AG09309 (cell line): ENCODE measurements at regions not wholly inside any gene's neighbourhood (a gene's known extent, or its start where the extent isn't known, plus 50 kb on each side); places are given as distances from the start of the nearest gene placed in this dataset.
"Not testable (repeated sequence)": the region's sequence is repeated elsewhere in the genome, so short reads cannot be mapped to it uniquely, and the experiment has no call there.

Experiments
- DNase-seq: peaks from one replicate; pipeline ENCODE4 v3.0.0-alpha.2; 2010; ENCODE audit warnings: low read depth
- H3K4me3 ChIP-seq: 2 replicates; pipeline ENCODE4 v1.5.1; 2011; ENCODE audit warnings: mild to moderate bottlenecking, low read depth, low read length, moderate library complexity; ENCODE audit not compliant: control insufficient read depth
- CTCF ChIP-seq: IDR thresholded peaks from 2 replicates; pipeline ENCODE4 v1.5.1; 2011; ENCODE audit warnings: mild to moderate bottlenecking, low read depth, low read length, inconsistent platforms; ENCODE audit not compliant: insufficient read depth, control insufficient read depth; ENCODE audit errors: missing control alignments

GRCh38 chr4:127486248-127486647, 146.5 kb upstream of the INTU start:
- H3K4me3 ChIP-seq: no peak overlapping the region
- TF ChIP-seq CTCF: no peak
- no peak for DNase-seq

- no peak for DNase-seq
- no peak overlapping the region for H3K4me3 ChIP-seq
- no peak for TF ChIP-seq CTCF
These were observed 141.2 kb upstream of the INTU start for GRCh38 chr4:127491571-127491970.

- DNase-seq, H3K4me3 ChIP-seq: not testable (repeated sequence)
These were observed 135.9 kb upstream of the INTU start for GRCh38 chr4:127496875-127497274.

GRCh38 chr4:127498366-127498765, 134.4 kb upstream of the INTU start:
- TF ChIP-seq CTCF: no peak
- no peak overlapping the region for H3K4me3 ChIP-seq
- DNase-seq: no peak

GRCh38 chr4:127500242-127500641, 132.5 kb upstream of the INTU start:
- TF ChIP-seq CTCF: no peak
- no peak for DNase-seq
- H3K4me3 ChIP-seq: no peak overlapping the region

- DNase-seq: no peak
- no peak overlapping the region for H3K4me3 ChIP-seq
- no peak for TF ChIP-seq CTCF
These were observed 131.7 kb upstream of the INTU start for GRCh38 chr4:127501103-127501502.

- peak; percentile 11 for DNase-seq
- TF ChIP-seq CTCF: no peak
- no peak overlapping the region for H3K4me3 ChIP-seq
These were observed 129.6 kb upstream of the INTU start for GRCh38 chr4:127503111-127503510.
